GM21786 (cell line): ENCODE measurements at regions not wholly inside any gene's neighbourhood (a gene's known extent, or its start where the extent isn't known, plus 50 kb on each side); places are given as distances from the start of the nearest gene placed in this dataset.
"Not testable (repeated sequence)": the region's sequence is repeated elsewhere in the genome, so short reads cannot be mapped to it uniquely, and the experiment has no call there.

Source experiments
- ATAC-seq: cut with Tn5 transposase; IDR thresholded peaks from one replicate; pipeline ENCODE4 v1.9.1; 2021; ENCODE audit not compliant: unreplicated experiment

GRCh38 chr1:195715652-195716051 is 892.6 kb downstream of the KCNT2 start:
- ATAC-seq = no peak

GRCh38 chr1:195714248-195714647 is 894.0 kb downstream of the KCNT2 start:
- no peak for ATAC-seq

DNA sequence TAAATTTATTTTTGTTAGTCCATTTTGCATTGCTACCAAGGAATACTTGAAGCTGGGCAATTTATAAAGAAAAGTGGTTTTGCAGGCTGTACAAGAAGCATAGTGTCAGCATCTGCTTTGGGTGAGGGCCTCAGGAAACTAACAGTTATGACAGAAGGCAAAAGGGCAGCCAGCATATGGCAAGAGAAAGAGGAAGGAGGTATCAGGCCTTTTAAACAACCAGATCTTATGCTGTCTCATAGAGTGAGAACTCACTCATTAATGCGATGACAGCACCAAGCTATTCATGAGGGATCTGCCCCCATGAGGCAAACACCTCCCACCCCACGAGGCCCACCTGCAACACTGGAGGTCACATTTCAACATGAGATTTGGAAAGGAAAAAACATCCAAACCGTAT is 898.4 kb downstream of the KCNT2 start:
- no peak for ATAC-seq

GRCh38 chr1:195704028-195704427 is 904.2 kb downstream of the KCNT2 start:
- no peak for ATAC-seq

- ATAC-seq = no peak
Measured at GRCh38 chr1:195701149-195701548, 907.1 kb downstream of the KCNT2 start.

GRCh38 chr1:195697130-195697529 is 911.1 kb downstream of the KCNT2 start:
- ATAC-seq = peak; percentile 99

DNA sequence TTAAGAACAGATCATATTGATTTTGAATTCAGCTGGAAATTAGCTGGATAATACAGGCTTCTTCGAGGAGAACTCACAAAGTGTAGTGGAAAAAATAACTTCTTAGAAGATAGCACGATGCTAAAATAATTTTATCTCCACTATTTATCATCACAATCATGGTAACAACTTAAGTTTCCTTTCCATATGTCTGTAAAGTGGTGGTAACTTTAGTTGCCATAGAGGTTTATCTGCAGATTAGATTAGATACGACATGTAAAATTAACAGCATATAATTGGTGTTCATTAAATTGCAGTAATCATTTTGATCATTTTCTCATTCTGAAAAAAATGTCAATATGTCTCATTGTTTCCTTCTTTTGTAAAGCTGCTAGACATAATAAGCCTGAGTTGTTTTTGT is 921.5 kb downstream of the KCNT2 start:
- ATAC-seq = no peak

DNA sequence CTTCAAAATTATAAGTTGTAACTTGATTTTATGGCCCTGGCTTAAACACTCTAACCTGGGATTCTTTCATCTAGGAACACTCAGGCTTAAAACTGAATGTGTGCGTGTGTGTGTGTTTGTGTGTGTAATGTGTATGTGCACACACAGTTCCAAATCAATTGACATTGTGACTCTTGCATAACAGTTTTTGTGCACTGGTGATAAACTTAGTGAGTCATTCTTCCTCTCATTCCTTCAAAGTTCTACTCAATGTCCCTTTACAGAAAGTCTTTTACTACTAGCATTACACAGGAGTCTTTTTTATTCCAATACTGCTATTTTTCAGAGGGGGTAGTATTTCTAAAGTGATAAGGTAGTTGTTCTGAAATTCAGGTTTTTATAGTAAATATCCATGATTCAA is 943.6 kb downstream of the KCNT2 start:
- no peak for ATAC-seq

DNA sequence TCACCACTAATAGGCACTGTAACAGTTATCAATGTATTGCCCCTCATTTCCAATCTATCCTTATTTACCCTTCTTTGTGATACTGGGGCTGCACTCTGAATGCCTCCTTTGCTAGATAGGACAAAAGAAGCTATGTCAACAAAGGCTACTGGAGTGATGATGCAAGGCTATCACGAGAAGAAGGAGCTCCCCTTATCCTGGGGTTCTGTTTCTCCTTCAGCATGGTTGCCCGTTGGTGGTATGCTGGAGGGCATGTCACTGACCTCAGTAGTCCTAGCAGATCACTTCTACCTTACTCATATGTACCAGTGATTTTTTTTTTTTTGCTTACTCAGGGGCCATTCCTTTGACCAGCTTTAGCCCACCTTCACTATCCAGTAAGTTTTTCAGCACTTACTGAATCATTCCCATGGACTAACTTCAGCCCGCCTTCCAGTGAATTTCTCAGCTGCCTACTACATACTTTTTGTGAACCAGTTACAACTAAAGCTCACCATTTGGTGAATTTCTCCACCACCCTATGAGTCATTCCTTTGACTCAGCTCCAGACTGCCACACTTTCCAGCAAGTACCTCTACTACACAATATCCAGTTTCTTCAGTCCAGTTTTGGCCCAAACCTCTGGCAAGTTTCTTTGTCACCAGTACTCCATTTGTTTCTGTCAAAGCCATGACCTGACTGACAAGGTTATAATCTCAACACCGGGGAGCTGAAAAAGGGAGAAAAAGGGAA is 944.5 kb downstream of the KCNT2 start:
- no peak for ATAC-seq

GRCh38 chr1:195656780-195657179 is 951.5 kb downstream of the KCNT2 start:
- ATAC-seq = no peak

DNA sequence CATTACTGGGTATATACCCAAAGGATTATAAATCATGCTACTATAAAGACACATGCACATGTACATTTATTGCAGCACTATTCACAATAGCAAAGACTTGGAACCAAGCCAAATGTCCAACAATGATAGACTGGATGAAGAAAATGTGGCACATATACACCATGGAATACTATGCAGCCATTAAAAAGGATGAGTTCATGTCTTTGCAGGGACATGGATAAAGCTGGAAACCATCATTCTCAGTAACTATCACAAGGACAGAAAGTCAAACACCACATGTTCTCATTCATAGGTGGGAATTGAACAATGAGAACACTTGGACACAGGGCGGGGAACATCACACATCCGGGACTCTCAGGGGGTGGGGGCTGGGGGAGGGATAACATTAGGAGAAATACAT is 959.4 kb downstream of the KCNT2 start:
- ATAC-seq = not testable (repeated sequence)

DNA sequence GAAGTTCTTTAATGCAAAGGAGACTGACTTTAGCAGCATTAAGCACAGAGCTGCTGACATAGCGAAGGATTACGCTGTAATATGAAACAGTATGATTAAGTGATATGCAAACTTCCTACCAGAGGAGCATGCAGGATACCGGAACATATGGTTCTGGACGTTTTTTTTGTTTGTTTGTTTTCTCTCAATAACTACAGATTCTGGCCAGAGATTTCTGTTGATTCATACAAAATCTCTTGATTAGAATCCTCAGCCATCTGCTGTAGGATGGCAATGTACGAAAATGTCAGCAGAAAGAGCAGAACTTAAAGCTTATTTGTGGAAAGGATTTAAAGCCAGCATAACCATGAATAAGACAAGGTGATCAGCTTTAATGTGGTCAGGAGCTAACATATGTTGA is 970.7 kb downstream of the KCNT2 start:
- ATAC-seq = no peak

DNA sequence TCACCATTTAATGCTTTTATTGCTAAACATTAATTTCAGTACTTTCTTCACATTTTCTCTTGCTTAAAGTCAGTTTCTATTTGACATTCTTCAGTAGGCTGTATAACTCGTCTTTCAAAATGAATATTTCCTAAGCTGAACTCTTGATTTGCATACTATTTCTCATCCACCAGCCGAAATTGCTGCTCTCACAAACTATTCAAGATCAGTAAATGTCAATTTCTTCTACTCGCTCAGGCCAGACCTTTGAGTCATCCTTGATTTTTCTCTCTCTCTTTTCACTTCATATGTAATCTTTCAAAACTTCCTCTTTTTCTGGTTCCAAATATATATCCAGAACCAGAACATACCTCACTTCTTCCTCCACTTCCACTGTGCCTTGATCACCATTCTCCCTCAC is 990.0 kb downstream of the KCNT2 start:
- no peak for ATAC-seq

DNA sequence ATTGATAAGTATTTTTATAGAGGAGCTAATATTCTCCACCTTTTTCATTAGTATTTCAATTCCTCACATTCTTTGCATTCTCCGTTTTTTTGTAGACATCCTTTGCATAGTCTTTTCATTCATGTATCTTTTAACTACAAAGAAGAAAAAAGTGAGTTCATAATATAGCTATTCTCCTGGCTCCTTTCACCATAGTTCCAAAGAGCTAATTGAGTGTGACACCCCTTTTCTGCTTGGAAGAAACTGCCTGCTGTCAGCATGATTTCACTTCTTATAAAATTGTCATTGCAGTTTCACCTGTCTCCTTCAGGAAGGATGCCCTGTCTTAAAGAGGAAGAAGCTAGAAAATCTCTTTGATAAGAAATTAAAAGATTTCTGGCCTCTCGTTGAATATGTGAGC is 991.1 kb downstream of the KCNT2 start:
- ATAC-seq = no peak

GRCh38 chr1:195608883-195609282 is 999.4 kb downstream of the KCNT2 start:
- no peak for ATAC-seq

DNA sequence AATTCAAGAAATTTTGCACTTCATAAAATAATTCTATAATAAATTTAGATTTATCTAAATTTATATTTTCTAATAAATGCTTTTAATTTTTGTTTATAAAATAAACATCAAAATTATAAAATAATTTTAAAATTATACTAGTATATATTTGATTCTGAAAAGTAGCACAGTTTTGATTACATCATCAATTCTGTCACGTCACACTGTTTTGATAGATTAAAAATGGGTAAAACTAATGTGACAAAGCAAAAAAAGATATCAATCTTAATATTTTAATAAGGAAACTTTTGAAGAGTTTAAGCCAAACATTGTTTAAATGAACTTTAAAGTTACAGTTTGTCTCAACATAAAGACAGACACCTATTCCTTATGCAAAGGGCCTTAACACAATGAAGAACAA is 1001.8 kb downstream of the KCNT2 start:
- no peak for ATAC-seq

DNA sequence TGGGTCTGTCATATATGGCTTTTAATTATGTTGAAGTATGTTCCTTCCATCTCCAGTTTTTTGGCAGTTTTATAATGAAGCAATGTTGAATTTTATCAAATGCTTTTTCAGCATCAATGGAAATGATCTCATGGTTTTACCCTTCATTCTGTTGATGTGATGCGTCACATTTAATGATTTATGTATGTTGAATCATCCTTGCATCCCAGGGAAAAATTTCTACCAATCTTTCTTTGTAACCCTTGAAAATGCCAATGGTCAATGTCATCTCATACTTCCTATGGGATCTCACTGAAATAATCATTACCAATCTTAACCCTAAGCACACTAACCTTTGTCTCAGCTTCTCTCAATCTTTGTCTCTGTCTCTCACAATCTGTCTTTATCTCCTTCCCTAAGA is 1004.0 kb downstream of the KCNT2 start:
- ATAC-seq = no peak

- ATAC-seq = no peak
Measured at GRCh38 chr1:195597891-195598290, 1010.3 kb downstream of the KCNT2 start.

DNA sequence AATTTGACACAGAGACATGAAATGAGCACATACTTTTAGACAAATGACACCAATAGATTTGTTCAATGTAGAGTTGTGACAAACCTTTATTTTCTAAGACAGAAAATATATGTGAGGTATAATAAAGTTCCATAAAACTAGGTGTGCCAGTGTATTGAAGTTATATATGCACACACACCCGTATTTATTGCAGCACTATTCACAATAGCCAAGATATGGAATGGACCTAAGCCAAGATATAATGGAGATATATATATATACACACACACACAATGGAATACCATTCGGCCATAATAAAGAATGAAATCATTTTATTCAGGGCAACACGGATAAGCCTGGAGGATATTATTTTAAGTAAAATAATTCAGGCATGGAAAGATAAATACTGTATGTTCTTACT is 1013.5 kb downstream of the KCNT2 start:
- ATAC-seq = no peak

- ATAC-seq = no peak
Measured at GRCh38 chr1:195594322-195594721, 1013.9 kb downstream of the KCNT2 start.

GRCh38 chr1:195591917-195592672 is 1016.1 kb downstream of the KCNT2 start:
- no peak for ATAC-seq

GRCh38 chr1:195590649-195591048 is 1017.6 kb downstream of the KCNT2 start:
- ATAC-seq = no peak
